ENCODE measurements at regions not wholly inside any gene's neighbourhood (a gene's known extent, or its start where the extent isn't known, plus 50 kb on each side); places are given as distances from the start of the nearest gene placed in this dataset.

DNA sequence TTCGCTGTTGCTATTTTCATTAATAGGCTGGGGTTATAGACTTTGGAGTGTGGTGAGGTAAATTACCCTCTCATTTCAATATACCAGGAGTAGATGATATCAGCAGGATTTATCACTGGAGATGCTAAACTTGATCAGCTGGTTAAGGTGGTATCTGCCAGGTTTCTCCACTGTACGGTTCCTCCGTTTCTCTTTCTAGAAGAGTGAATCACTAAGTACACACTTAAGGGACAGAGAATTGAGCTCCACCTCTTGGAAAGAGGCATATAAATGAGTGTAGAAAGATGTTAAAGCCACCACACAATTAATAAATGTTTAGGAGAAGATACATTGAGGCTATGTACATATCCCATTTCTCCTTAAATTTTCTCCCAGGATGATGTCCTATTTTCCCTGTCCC is 277.4 kb upstream of the GRIP1 start:
- H3F3A ChIP-seq (replicated peaks; ENCODE audit: low read depth), result no peaks in the 10 kb centered on the region
- no peaks in the 10 kb centered on the region for H3K9me3 Mint-ChIP-seq
- H3K4me2 ChIP-seq, result no peak overlapping the region
- no peaks in the 10 kb centered on the region for H3K27me3 ChIP-seq (ENCODE audit: insufficient read depth)
- H3K4me3 Mint-ChIP-seq, result no peak overlapping the region
- H3K79me2 ChIP-seq (replicated peaks; ENCODE audit: insufficient read depth), result no peaks in the 10 kb centered on the region
- no peaks in the 10 kb centered on the region for H3K36me3 Mint-ChIP-seq (ENCODE audit: low read depth)
- H3K27ac Mint-ChIP-seq, result no peak overlapping the region
- 0 out of 2 replicates have a peak, but pooled peaks cover 3% of the 10 kb centered on the region for H4K20me1 ChIP-seq (replicated peaks; ENCODE audit: insufficient read depth)
- H3K27ac ChIP-seq (ENCODE audit: low read depth), result no peak overlapping the region
- H3K4me3 ChIP-seq, result no peak overlapping the region
- DNase-seq (ENCODE audit: low spot score), result no peak
- no peak overlapping the region for H2AFZ ChIP-seq
- TF ChIP-seq ZNF331 (CRISPR knock-in tag; IDR thresholded peaks at IDR 0.05; ENCODE audit: low read depth) (no peak), ZNF114 (CRISPR knock-in tag; IDR thresholded peaks at IDR 0.05) (no peak), CREB1 (CRISPR knock-in tag; IDR thresholded peaks at IDR 0.05; ENCODE audit: low read depth) (no peak)
- TF ChIP-seq, protein P1, sequence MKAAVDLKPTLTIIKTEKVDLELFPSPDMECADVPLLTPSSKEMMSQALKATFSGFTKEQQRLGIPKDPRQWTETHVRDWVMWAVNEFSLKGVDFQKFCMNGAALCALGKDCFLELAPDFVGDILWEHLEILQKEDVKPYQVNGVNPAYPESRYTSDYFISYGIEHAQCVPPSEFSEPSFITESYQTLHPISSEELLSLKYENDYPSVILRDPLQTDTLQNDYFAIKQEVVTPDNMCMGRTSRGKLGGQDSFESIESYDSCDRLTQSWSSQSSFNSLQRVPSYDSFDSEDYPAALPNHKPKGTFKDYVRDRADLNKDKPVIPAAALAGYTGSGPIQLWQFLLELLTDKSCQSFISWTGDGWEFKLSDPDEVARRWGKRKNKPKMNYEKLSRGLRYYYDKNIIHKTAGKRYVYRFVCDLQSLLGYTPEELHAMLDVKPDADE (IDR thresholded peaks at IDR 0.05), result no peak
- peaks cover 10% of the 10 kb centered on the region for H3K4me1 ChIP-seq (ENCODE audit: insufficient read depth)
- H3K36me3 ChIP-seq (ENCODE audit: insufficient read depth), result no peaks in the 10 kb centered on the region
- H3K9me2 ChIP-seq (ENCODE audit: insufficient read depth), result no peaks in the 10 kb centered on the region; the same call in 1 of the 2 replicates
- peaks cover 2% of the 10 kb centered on the region for H3K27me3 Mint-ChIP-seq (ENCODE audit: insufficient read depth, low read depth, poor library complexity)
- no peak for ATAC-seq
- peaks cover 14% of the 10 kb centered on the region for H3K4me1 Mint-ChIP-seq

DNA sequence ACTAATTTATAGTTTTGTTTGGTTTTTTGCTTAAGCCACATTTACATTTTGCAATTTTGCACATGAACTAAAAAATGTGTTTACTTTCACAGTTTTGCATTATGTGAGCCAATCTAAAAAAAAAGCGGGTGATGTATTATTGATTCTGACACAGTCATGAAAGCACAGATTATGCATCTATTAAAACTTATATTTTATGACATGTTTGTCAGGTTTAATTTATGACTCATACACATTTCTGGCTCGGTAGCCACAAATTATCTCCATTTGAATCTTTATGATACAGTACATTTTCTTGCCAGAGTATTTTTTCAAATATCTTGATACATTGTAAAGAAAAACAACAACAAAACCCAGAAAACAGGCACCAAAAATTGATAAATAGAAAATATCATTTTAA is 280.4 kb upstream of the GRIP1 start:
- peaks cover 3% of the 10 kb centered on the region; the same call in 1 of the 2 replicates for H3K9me2 ChIP-seq (ENCODE audit: insufficient read depth)
- H3K36me3 ChIP-seq (ENCODE audit: insufficient read depth), result no peaks in the 10 kb centered on the region
- peaks cover 25% of the 10 kb centered on the region for H3K4me1 Mint-ChIP-seq
- H3K27ac Mint-ChIP-seq, result no peak overlapping the region
- no peak overlapping the region for H3K27ac ChIP-seq (ENCODE audit: low read depth)
- no peaks in the 10 kb centered on the region for H3K9me3 Mint-ChIP-seq
- no peak overlapping the region for H2AFZ ChIP-seq
- H3K4me3 Mint-ChIP-seq, result no peak overlapping the region
- H4K20me1 ChIP-seq (replicated peaks; ENCODE audit: insufficient read depth), result 0 out of 2 replicates have a peak, but pooled peaks cover 3% of the 10 kb centered on the region
- no peaks in the 10 kb centered on the region for H3F3A ChIP-seq (replicated peaks; ENCODE audit: low read depth)
- H3K4me3 ChIP-seq, result no peak overlapping the region
- ATAC-seq (no peak), DNase-seq (ENCODE audit: low spot score) (no peak)
- no peaks in the 10 kb centered on the region for H3K79me2 ChIP-seq (replicated peaks; ENCODE audit: insufficient read depth)
- no peaks in the 10 kb centered on the region for H3K36me3 Mint-ChIP-seq (ENCODE audit: low read depth)
- peaks cover 2% of the 10 kb centered on the region for H3K27me3 Mint-ChIP-seq (ENCODE audit: insufficient read depth, low read depth, poor library complexity)
- no peaks in the 10 kb centered on the region for H3K27me3 ChIP-seq (ENCODE audit: insufficient read depth)
- peaks cover 20% of the 10 kb centered on the region for H3K4me1 ChIP-seq (ENCODE audit: insufficient read depth)
- no peak overlapping the region for H3K4me2 ChIP-seq
- TF ChIP-seq, protein P1 (IDR thresholded peaks at IDR 0.05), result no peak
- TF ChIP-seq EZH2 (IDR thresholded peaks at IDR 0.05; ENCODE audit: low read depth, unreplicated experiment) (no peak), STAT1 (IDR thresholded peaks at IDR 0.05; ENCODE audit: unreplicated experiment) (no peak), NANOG (IDR thresholded peaks at IDR 0.05; ENCODE audit: borderline replicate concordance) (no peak), POLR2AphosphoS5 (IDR thresholded peaks at IDR 0.05; ENCODE audit: low read depth) (no peak), ZNF114 (CRISPR knock-in tag; IDR thresholded peaks at IDR 0.05) (no peak), JUNB (IDR thresholded peaks at IDR 0.05; ENCODE audit: unreplicated experiment) (no peak)
- TF ChIP-seq, protein P2, sequence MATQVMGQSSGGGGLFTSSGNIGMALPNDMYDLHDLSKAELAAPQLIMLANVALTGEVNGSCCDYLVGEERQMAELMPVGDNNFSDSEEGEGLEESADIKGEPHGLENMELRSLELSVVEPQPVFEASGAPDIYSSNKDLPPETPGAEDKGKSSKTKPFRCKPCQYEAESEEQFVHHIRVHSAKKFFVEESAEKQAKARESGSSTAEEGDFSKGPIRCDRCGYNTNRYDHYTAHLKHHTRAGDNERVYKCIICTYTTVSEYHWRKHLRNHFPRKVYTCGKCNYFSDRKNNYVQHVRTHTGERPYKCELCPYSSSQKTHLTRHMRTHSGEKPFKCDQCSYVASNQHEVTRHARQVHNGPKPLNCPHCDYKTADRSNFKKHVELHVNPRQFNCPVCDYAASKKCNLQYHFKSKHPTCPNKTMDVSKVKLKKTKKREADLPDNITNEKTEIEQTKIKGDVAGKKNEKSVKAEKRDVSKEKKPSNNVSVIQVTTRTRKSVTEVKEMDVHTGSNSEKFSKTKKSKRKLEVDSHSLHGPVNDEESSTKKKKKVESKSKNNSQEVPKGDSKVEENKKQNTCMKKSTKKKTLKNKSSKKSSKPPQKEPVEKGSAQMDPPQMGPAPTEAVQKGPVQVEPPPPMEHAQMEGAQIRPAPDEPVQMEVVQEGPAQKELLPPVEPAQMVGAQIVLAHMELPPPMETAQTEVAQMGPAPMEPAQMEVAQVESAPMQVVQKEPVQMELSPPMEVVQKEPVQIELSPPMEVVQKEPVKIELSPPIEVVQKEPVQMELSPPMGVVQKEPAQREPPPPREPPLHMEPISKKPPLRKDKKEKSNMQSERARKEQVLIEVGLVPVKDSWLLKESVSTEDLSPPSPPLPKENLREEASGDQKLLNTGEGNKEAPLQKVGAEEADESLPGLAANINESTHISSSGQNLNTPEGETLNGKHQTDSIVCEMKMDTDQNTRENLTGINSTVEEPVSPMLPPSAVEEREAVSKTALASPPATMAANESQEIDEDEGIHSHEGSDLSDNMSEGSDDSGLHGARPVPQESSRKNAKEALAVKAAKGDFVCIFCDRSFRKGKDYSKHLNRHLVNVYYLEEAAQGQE (IDR thresholded peaks at IDR 0.05; ENCODE audit: unreplicated experiment), result no peak
- TF ChIP-seq, protein P3, sequence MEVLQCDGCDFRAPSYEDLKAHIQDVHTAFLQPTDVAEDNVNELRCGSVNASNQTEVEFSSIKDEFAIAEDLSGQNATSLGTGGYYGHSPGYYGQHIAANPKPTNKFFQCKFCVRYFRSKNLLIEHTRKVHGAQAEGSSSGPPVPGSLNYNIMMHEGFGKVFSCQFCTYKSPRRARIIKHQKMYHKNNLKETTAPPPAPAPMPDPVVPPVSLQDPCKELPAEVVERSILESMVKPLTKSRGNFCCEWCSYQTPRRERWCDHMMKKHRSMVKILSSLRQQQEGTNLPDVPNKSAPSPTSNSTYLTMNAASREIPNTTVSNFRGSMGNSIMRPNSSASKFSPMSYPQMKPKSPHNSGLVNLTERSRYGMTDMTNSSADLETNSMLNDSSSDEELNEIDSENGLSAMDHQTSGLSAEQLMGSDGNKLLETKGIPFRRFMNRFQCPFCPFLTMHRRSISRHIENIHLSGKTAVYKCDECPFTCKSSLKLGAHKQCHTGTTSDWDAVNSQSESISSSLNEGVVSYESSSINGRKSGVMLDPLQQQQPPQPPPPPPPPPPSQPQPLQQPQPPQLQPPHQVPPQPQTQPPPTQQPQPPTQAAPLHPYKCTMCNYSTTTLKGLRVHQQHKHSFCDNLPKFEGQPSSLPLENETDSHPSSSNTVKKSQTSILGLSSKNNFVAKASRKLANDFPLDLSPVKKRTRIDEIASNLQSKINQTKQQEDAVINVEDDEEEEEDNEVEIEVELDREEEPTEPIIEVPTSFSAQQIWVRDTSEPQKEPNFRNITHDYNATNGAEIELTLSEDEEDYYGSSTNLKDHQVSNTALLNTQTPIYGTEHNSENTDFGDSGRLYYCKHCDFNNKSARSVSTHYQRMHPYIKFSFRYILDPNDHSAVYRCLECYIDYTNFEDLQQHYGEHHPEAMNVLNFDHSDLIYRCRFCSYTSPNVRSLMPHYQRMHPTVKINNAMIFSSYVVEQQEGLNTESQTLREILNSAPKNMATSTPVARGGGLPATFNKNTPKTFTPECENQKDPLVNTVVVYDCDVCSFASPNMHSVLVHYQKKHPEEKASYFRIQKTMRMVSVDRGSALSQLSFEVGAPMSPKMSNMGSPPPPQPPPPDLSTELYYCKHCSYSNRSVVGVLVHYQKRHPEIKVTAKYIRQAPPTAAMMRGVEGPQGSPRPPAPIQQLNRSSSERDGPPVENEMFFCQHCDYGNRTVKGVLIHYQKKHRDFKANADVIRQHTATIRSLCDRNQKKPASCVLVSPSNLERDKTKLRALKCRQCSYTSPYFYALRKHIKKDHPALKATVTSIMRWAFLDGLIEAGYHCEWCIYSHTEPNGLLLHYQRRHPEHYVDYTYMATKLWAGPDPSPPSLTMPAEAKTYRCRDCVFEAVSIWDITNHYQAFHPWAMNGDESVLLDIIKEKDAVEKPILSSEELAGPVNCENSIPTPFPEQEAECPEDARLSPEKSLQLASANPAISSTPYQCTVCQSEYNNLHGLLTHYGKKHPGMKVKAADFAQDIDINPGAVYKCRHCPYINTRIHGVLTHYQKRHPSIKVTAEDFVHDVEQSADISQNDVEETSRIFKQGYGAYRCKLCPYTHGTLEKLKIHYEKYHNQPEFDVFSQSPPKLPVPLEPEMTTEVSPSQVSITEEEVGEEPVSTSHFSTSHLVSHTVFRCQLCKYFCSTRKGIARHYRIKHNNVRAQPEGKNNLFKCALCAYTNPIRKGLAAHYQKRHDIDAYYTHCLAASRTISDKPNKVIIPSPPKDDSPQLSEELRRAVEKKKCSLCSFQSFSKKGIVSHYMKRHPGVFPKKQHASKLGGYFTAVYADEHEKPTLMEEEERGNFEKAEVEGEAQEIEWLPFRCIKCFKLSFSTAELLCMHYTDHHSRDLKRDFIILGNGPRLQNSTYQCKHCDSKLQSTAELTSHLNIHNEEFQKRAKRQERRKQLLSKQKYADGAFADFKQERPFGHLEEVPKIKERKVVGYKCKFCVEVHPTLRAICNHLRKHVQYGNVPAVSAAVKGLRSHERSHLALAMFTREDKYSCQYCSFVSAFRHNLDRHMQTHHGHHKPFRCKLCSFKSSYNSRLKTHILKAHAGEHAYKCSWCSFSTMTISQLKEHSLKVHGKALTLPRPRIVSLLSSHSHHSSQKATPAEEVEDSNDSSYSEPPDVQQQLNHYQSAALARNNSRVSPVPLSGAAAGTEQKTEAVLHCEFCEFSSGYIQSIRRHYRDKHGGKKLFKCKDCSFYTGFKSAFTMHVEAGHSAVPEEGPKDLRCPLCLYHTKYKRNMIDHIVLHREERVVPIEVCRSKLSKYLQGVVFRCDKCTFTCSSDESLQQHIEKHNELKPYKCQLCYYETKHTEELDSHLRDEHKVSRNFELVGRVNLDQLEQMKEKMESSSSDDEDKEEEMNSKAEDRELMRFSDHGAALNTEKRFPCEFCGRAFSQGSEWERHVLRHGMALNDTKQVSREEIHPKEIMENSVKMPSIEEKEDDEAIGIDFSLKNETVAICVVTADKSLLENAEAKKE (CRISPR knock-in tag; IDR thresholded peaks at IDR 0.05), result no peak
